PC-9 (cell line): ENCODE measurements at regions not wholly inside any gene's neighbourhood (a gene's known extent, or its start where the extent isn't known, plus 50 kb on each side); places are given as distances from the start of the nearest gene placed in this dataset.

ENCODE experiments used
- BruUV-seq: library from RNA; stranded (reverse); fragments of 400-500 nt; replicated peaks from 2 replicates; lab custom pipeline; 2021; lab: Mats Ljungman, UMichigan
- CTCF ChIA-PET: fragments of 300-600 bp; sonication (Branson Sonifier 250); formaldehyde crosslinking; loops from one replicate; lab custom pipeline; 2022; ENCODE audit warnings: antibody characterized with exemption; lab: Charles Lee
- POLR2A ChIA-PET: fragments of 300-600 bp; sonication (Branson Sonifier 250); formaldehyde crosslinking; loops from one replicate; lab custom pipeline; 2022; ENCODE audit warnings: antibody characterized with exemption; ENCODE audit not compliant: unreplicated experiment; lab: Charles Lee
- DNase-seq, 2 experiments: peaks; one replicate each; pipeline versions ENCODE4 v3.0.0 to v3.0.0-alpha.2; 2015 to 2022; ENCODE audit warnings: mixed read lengths in 1 of 2
- H2AFZ ChIP-seq: fragments of 200-600 bp; sonication (generic); 2 replicates; pipeline ENCODE4 v1.8.1; 2017; ENCODE audit warnings: antibody characterized with exemption
- H3F3A ChIP-seq: fragments of 200-600 bp; sonication (generic); 2 replicates; pipeline ENCODE4 v1.8.1; 2017; ENCODE audit warnings: antibody characterized with exemption, mild to moderate bottlenecking, low read depth; ENCODE audit not compliant: insufficient read depth
- H3K27ac ChIP-seq: fragments of 200-600 bp; sonication (generic); 2 replicates; pipeline ENCODE4 v1.6.1; 2016; ENCODE audit warnings: mixed run types
- H3K27me3 ChIP-seq: fragments of 200-600 bp; sonication (generic); 2 replicates; pipeline ENCODE4 v1.6.1; 2016; ENCODE audit warnings: low read depth, mixed run types; ENCODE audit not compliant: insufficient read depth
- H3K36me3 ChIP-seq: fragments of 200-600 bp; sonication (generic); 2 replicates; pipeline ENCODE4 v1.6.1; 2016; ENCODE audit warnings: low read depth, mixed run types
- H3K4me1 ChIP-seq: fragments of 200-600 bp; sonication (generic); replicated peaks from 2 replicates; pipeline ENCODE4 v1.6.1; 2016; ENCODE audit warnings: mixed run types; ENCODE audit not compliant: insufficient read depth
- H3K4me2 ChIP-seq: fragments of 200-600 bp; sonication (generic); 2 replicates; pipeline ENCODE4 v1.6.1; 2017; ENCODE audit warnings: mixed run types
- H3K4me3 ChIP-seq: fragments of 200-600 bp; sonication (generic); 2 replicates; pipeline ENCODE4 v1.6.1; 2016; ENCODE audit warnings: mixed run types
- H3K79me2 ChIP-seq: fragments of 200-600 bp; sonication (generic); 2 replicates; pipeline ENCODE4 v1.6.1; 2017; ENCODE audit warnings: low read depth, mixed run types
- H3K9me2 ChIP-seq: fragments of 200-600 bp; sonication (generic); 2 replicates; pipeline ENCODE4 v1.8.1; 2017; ENCODE audit warnings: mild to moderate bottlenecking; ENCODE audit not compliant: insufficient read depth
- H3K9me3 ChIP-seq: fragments of 200-600 bp; sonication (generic); 2 replicates; pipeline ENCODE4 v1.8.1; 2016; ENCODE audit warnings: low read depth; ENCODE audit not compliant: insufficient read depth
- H4K20me1 ChIP-seq: fragments of 200-600 bp; sonication (generic); 2 replicates; pipeline ENCODE4 v1.8.1; 2017; ENCODE audit not compliant: insufficient read depth
- CTCF ChIP-seq: fragments of 200-600 bp; sonication (generic); conservative IDR thresholded peaks from 2 replicates; pipeline ENCODE4 v1.6.1; 2017; ENCODE audit warnings: mixed run types, antibody characterized with exemption, mild to moderate bottlenecking, moderate library complexity
- EZH2 ChIP-seq: fragments of 200-600 bp; sonication (generic); IDR thresholded peaks from 2 replicates; pipeline ENCODE4 v1.8.0; 2017; ENCODE audit warnings: antibody characterized with exemption, low read depth
- intact Hi-C: fragments of 100-400 bp; cut with micrococcal nuclease; formaldehyde crosslinking; loops from one replicate; pipeline ENCODE4 v1.10.0; 2022; ENCODE audit not compliant: unreplicated experiment

- POLR2A ChIA-PET = no interaction called here
These were observed 131.3 kb downstream of the LACC1 start for GRCh38 chr13:44011036-44011435.

GRCh38 chr13:44012910-44013757, 133.4 kb downstream of the LACC1 start:
- Histone ChIP-seq H3K27me3 (no peaks in the 10 kb centered on the region), H3K4me2 (no peak overlapping the region), H2AFZ (no peak overlapping the region), H4K20me1 (no peaks in the 10 kb centered on the region), H3K9me3 (no peaks in the 10 kb centered on the region), H3K4me1 (no peaks in the 10 kb centered on the region), H3K9me2 (no peaks in the 10 kb centered on the region), H3K27ac (no peak overlapping the region), H3K79me2 (no peaks in the 10 kb centered on the region), H3F3A (no peaks in the 10 kb centered on the region), H3K36me3 (no peaks in the 10 kb centered on the region), H3K4me3 (no peak overlapping the region)
- intact Hi-C loops = no loop called here
- ChIA-PET POLR2A (interaction anchor here (0.6 kb wide), 1 partner anchor 25 kb away, joined by 5 read pairs; no protein-coding TSS in a partner anchor), CTCF (no interaction called here)
- TF ChIP-seq EZH2 (no peak), CTCF (no peak)
- BruUV-seq = no TSS peak
- DNase-seq = no peak

More at GRCh38 chr13:44011036-44011435, 131.3 kb downstream of the LACC1 start:
- H3K9me2 ChIP-seq = no peaks in the 10 kb centered on the region
- intact Hi-C loops = no loop called here
- H3K4me1 ChIP-seq = no peaks in the 10 kb centered on the region
- no peak overlapping the region for H3K4me2 ChIP-seq
- no peaks in the 10 kb centered on the region for H3F3A ChIP-seq
- no peak overlapping the region for H2AFZ ChIP-seq
- BruUV-seq = no TSS peak
- no peak for DNase-seq
- no peak overlapping the region for H3K27ac ChIP-seq
- H3K4me3 ChIP-seq = no peak overlapping the region
- TF ChIP-seq CTCF (no peak), EZH2 (no peak)
- CTCF ChIA-PET = no interaction called here
- H3K36me3 ChIP-seq = no peaks in the 10 kb centered on the region
- H3K27me3 ChIP-seq = no peaks in the 10 kb centered on the region
- no peaks in the 10 kb centered on the region for H3K9me3 ChIP-seq
- H4K20me1 ChIP-seq = no peaks in the 10 kb centered on the region
- no peaks in the 10 kb centered on the region for H3K79me2 ChIP-seq

- no peaks in the 10 kb centered on the region for H3K27me3 ChIP-seq
- no TSS peak for BruUV-seq
- intact Hi-C loops = no loop called here
- H3K79me2 ChIP-seq = no peaks in the 10 kb centered on the region
- H3K4me3 ChIP-seq = no peak overlapping the region
- H4K20me1 ChIP-seq = no peaks in the 10 kb centered on the region
- no peaks in the 10 kb centered on the region for H3K9me3 ChIP-seq
- no peaks in the 10 kb centered on the region for H3F3A ChIP-seq
- no peaks in the 10 kb centered on the region for H3K9me2 ChIP-seq
- ChIA-PET POLR2A (no interaction called here), CTCF (no interaction called here)
- TF ChIP-seq CTCF (no peak), EZH2 (no peak)
- no peak overlapping the region for H3K27ac ChIP-seq
- H3K36me3 ChIP-seq = no peaks in the 10 kb centered on the region
- no peak overlapping the region for H2AFZ ChIP-seq
- H3K4me1 ChIP-seq = no peaks in the 10 kb centered on the region
- DNase-seq = no peak
- no peak overlapping the region for H3K4me2 ChIP-seq
These were observed 134.1 kb downstream of the LACC1 start for GRCh38 chr13:44013758-44014291.
